Endodermal cell (in vitro differentiated cells): ENCODE measurements at regions not wholly inside any gene's neighbourhood (a gene's known extent, or its start where the extent isn't known, plus 50 kb on each side); places are given as distances from the start of the nearest gene placed in this dataset.

ENCODE experiments used
- DNase-seq: peaks from one replicate; pipeline ENCODE4 v3.0.0-alpha.2; 2017
- H3K27ac ChIP-seq: 2 replicates; pipeline ENCODE4 v1.5.1; 2013; ENCODE audit warnings: mild to moderate bottlenecking, low read depth, low read length, moderate library complexity
- H3K27me3 ChIP-seq: 2 replicates; pipeline ENCODE4 v1.6.1; 2013; ENCODE audit warnings: mild to moderate bottlenecking, low read length, moderate library complexity; ENCODE audit not compliant: insufficient read depth, control insufficient read depth, poor library complexity, severe bottlenecking
- H3K36me3 ChIP-seq: 2 replicates; pipeline ENCODE4 v1.7.0; 2013; ENCODE audit warnings: mild to moderate bottlenecking, low read length, moderate library complexity; ENCODE audit not compliant: control insufficient read depth, insufficient read depth
- H3K4me1 ChIP-seq: one replicate; pipeline ENCODE4 v1.7.0; 2013; ENCODE audit warnings: low read length; ENCODE audit not compliant: control insufficient read depth, insufficient read depth
- H3K4me3 ChIP-seq: 2 replicates; pipeline ENCODE4 v1.5.1; 2013; ENCODE audit warnings: mild to moderate bottlenecking, low read length, moderate library complexity
- H3K9ac ChIP-seq: 2 replicates; pipeline ENCODE4 v1.6.1; 2013; ENCODE audit warnings: mild to moderate bottlenecking, low read length, moderate library complexity; ENCODE audit not compliant: poor library complexity, severe bottlenecking; ENCODE audit errors: extremely low read depth
- H3K9me3 ChIP-seq: 2 replicates; pipeline ENCODE4 v1.6.1; 2013; ENCODE audit warnings: mild to moderate bottlenecking, low read length, moderate library complexity; ENCODE audit not compliant: control insufficient read depth
- H3K27ac Mint-ChIP-seq: 2 replicates; pipeline ENCODE4 v1.8.0; 2020; ENCODE audit warnings: mixed read lengths
- H3K27me3 Mint-ChIP-seq: 2 replicates; pipeline ENCODE4 v1.8.0; 2021; ENCODE audit warnings: mild to moderate bottlenecking, mixed read lengths; ENCODE audit not compliant: insufficient read depth
- H3K36me3 Mint-ChIP-seq: 2 replicates; pipeline ENCODE4 v1.8.0; 2020; ENCODE audit warnings: low read depth, mixed read lengths
- H3K4me1 Mint-ChIP-seq: 2 replicates; pipeline ENCODE4 v1.8.0; 2020; ENCODE audit warnings: mixed read lengths
- H3K4me3 Mint-ChIP-seq: 2 replicates; pipeline ENCODE4 v1.8.0; 2020; ENCODE audit warnings: mild to moderate bottlenecking, moderate library complexity, mixed read lengths
- H3K9me3 Mint-ChIP-seq: 2 replicates; pipeline ENCODE4 v1.8.0; 2020; ENCODE audit warnings: mild to moderate bottlenecking, mixed read lengths
- CTCF ChIP-seq: fragments of 200-600 bp; sonication (generic); conservative IDR thresholded peaks from 2 replicates; pipeline ENCODE4 v1.5.0; 2021; ENCODE audit warnings: antibody characterized with exemption, mild to moderate bottlenecking
- WGBS, 2 experiments: methylation state at CpG; one replicate each; pipeline versions ENCODE4 v1.1.5 to v1.1.7; 2013; ENCODE audit warnings: missing lambda C conversion rate in 2 of 2, mixed read lengths in 1 of 2; ENCODE audit not compliant: insufficient coverage in 1 of 2, insufficient read length in 1 of 2; 5-methylcytosine and 5-hydroxymethylcytosine counted together

- Histone ChIP-seq H3K4me3 (no peak overlapping the region), H3K4me1 (peaks cover 6% of the 10 kb centered on the region), H3K9me3 (peaks cover 16% of the 10 kb centered on the region), H3K27ac (no peak overlapping the region), H3K36me3 (no peaks in the 10 kb centered on the region), H3K27me3 (no peaks in the 10 kb centered on the region), H3K9ac (no peak overlapping the region)
- H3K27me3 Mint-ChIP-seq, result no peaks in the 10 kb centered on the region
- no peak overlapping the region for H3K27ac Mint-ChIP-seq
- DNase-seq, result no peak
- no peak for TF ChIP-seq CTCF
- peaks cover 22% of the 10 kb centered on the region for H3K9me3 Mint-ChIP-seq
- no peak overlapping the region for H3K4me3 Mint-ChIP-seq
- peaks cover 25% of the 10 kb centered on the region for H3K4me1 Mint-ChIP-seq
- 98% methylated on average over 3 of the region's 3 CpGs; no CpG with 5 or more reads in 1 of the 2 experiments for WGBS, 2 experiments
- H3K36me3 Mint-ChIP-seq, result peaks cover 8% of the 10 kb centered on the region
Observed at GRCh38 chr7:15123901-15124300, 221.3 kb upstream of the DGKB start.

GRCh38 chr7:15113752-15114151 lies 211.2 kb upstream of the DGKB start:
- WGBS, 2 experiments, result 86 to 93% methylated on average over 1 of the region's 1 CpG
- no peak overlapping the region for H3K4me3 ChIP-seq
- H3K4me1 Mint-ChIP-seq, result no peaks in the 10 kb centered on the region
- no peaks in the 10 kb centered on the region for H3K36me3 ChIP-seq
- H3K9me3 ChIP-seq, result no peaks in the 10 kb centered on the region
- no peaks in the 10 kb centered on the region for H3K9me3 Mint-ChIP-seq
- DNase-seq, result no peak
- H3K9ac ChIP-seq, result no peak overlapping the region
- H3K36me3 Mint-ChIP-seq, result no peaks in the 10 kb centered on the region
- H3K4me3 Mint-ChIP-seq, result no peak overlapping the region
- H3K4me1 ChIP-seq, result no peaks in the 10 kb centered on the region
- no peak overlapping the region for H3K27ac Mint-ChIP-seq
- TF ChIP-seq CTCF, result no peak
- H3K27me3 Mint-ChIP-seq, result no peaks in the 10 kb centered on the region
- H3K27me3 ChIP-seq, result no peaks in the 10 kb centered on the region
- no peak overlapping the region for H3K27ac ChIP-seq

GRCh38 chr7:15105711-15106110 lies 203.2 kb upstream of the DGKB start:
- no peaks in the 10 kb centered on the region for H3K36me3 Mint-ChIP-seq

More at GRCh38 chr7:15105711-15106110, 203.2 kb upstream of the DGKB start:
- H3K27me3 Mint-ChIP-seq, result no peaks in the 10 kb centered on the region
- Histone ChIP-seq H3K9ac (no peak overlapping the region), H3K27me3 (no peaks in the 10 kb centered on the region), H3K4me3 (no peak overlapping the region), H3K9me3 (no peaks in the 10 kb centered on the region), H3K36me3 (no peaks in the 10 kb centered on the region), H3K4me1 (peaks cover 3% of the 10 kb centered on the region), H3K27ac (no peak overlapping the region)
- WGBS, 2 experiments, result 92% methylated on average over 3 of the region's 3 CpGs; no CpG with 5 or more reads in 1 of the 2 experiments
- TF ChIP-seq CTCF, result no peak
- peaks cover 13% of the 10 kb centered on the region for H3K4me1 Mint-ChIP-seq
- no peak overlapping the region for H3K4me3 Mint-ChIP-seq
- H3K9me3 Mint-ChIP-seq, result peaks cover 7% of the 10 kb centered on the region
- H3K27ac Mint-ChIP-seq, result no peak overlapping the region
- no peak for DNase-seq
